Fibroblast of mammary gland (primary cell): ENCODE measurements at regions not wholly inside any gene's neighbourhood (a gene's known extent, or its start where the extent isn't known, plus 50 kb on each side); places are given as distances from the start of the nearest gene placed in this dataset.

Experiments
- DNase-seq: peaks from one replicate; pipeline ENCODE4 v3.0.0-alpha.2; 2010; ENCODE audit warnings: low read depth
- H3K4me3 ChIP-seq: 2 replicates; pipeline ENCODE4 v1.5.1; 2011; ENCODE audit warnings: low read depth, mild to moderate bottlenecking, low read length, moderate library complexity; ENCODE audit not compliant: control insufficient read depth
- TF ChIP-seq, protein P1 (sequence below): conservative IDR thresholded peaks from 2 replicates; pipeline ENCODE4 v1.5.1; 2011; ENCODE audit warnings: low read depth, low read length, inconsistent platforms; ENCODE audit not compliant: control insufficient read depth, insufficient read depth

DNA sequence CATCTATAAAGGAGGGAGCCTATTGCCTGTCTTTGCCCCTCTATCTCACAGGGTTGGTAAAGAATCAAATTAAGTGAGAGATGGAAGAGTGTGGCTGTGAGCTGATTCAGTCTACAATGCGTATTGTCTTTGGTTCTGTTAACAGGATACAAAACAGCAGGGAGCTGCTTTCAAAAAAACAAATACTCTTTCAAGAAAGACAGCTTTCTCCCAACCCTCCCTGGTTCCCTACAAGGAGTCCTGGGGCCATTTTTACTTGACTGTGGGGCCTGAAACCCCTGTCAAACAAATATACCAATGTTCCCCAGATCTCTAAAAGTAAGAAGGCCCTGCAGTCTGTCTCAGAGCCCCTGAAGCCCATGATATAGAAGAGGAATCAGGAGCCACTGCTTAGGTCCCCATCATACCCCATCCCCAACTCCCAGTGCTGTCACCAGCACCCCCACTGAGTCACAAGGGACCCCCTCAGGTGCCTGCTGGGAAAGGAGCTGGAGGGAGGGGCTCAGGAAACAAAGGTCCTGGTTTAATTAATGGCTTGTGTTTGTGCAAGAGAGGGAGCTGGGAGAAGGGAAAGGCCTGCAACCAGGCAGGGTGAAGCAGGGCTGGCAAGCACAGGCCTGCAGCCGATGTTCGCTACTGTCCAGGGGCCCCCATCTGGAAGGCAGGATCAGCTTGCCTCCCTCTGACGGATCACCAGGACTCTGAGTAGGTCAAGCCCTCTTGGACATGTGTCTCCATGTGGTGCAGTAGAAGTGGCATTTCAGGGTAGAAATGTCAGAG is 182.0 kb upstream of the GHITM start:
- H3K4me3 ChIP-seq = no peak overlapping the region
- DNase-seq = no peak
- TF ChIP-seq, protein P1, sequence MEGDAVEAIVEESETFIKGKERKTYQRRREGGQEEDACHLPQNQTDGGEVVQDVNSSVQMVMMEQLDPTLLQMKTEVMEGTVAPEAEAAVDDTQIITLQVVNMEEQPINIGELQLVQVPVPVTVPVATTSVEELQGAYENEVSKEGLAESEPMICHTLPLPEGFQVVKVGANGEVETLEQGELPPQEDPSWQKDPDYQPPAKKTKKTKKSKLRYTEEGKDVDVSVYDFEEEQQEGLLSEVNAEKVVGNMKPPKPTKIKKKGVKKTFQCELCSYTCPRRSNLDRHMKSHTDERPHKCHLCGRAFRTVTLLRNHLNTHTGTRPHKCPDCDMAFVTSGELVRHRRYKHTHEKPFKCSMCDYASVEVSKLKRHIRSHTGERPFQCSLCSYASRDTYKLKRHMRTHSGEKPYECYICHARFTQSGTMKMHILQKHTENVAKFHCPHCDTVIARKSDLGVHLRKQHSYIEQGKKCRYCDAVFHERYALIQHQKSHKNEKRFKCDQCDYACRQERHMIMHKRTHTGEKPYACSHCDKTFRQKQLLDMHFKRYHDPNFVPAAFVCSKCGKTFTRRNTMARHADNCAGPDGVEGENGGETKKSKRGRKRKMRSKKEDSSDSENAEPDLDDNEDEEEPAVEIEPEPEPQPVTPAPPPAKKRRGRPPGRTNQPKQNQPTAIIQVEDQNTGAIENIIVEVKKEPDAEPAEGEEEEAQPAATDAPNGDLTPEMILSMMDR = no peak

DNA sequence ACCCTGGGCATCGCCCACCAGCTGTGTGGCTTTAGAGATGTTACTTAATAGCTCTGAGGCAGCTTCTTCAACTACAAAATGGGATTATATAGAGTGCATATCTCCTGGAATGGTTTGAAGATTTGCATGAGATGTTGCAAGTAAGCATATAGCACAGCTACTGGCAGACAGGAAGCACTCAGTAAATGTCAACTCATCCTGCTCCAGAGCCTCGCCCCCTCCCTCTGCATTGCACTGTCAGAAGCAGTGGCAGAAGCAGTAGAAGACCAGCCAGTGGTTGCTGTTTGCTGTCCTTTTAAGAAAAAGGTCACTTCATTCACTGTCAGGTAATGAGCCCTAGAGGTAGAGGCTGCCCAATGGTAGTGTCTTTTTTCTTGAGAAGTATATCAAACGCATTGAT is 180.0 kb upstream of the GHITM start:
- TF ChIP-seq, protein P1 = no peak
- no peak overlapping the region for H3K4me3 ChIP-seq
- DNase-seq = no peak

DNA sequence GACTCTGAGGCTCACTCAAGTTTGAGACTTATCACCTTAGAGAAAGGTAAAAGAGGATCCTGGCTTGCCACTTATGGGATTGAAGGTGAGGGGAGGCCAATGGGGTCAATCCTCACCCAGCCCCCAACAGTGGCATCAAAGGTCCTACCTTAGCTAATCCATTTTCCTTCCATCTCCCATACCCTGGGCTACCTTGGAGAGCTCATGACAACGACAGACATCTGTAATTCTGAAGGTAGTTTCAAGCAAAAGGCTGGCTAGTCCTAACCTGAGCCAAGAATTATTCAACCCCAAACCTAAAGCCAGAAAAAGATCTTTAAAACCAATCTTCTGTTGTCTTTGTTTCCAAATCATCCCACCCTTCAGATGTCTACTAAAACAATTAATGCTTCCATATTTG is 179.2 kb upstream of the GHITM start:
- no peak for DNase-seq
- TF ChIP-seq, protein P1 = no peak
- H3K4me3 ChIP-seq = no peak overlapping the region

DNA sequence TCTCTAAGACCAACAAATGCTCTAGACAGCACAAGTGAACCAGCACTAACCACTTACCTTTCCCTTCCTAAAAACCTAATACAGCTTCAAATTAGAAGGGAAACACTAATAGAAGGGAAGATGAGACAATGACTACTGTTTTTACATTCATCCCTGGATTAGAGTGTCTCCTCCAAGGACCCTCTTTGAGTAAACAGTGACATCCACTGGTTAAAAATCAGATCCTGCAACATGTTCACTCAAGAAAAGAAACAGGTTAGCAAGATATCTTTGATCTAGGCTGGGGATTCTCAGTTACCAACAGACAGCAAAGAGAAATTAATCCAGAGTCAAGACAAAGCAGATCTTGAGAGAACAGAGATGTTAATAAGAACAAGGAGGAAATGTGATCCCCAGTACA is 177.7 kb upstream of the GHITM start:
- H3K4me3 ChIP-seq = no peak overlapping the region
- TF ChIP-seq, protein P1 = no peak
- no peak for DNase-seq

DNA sequence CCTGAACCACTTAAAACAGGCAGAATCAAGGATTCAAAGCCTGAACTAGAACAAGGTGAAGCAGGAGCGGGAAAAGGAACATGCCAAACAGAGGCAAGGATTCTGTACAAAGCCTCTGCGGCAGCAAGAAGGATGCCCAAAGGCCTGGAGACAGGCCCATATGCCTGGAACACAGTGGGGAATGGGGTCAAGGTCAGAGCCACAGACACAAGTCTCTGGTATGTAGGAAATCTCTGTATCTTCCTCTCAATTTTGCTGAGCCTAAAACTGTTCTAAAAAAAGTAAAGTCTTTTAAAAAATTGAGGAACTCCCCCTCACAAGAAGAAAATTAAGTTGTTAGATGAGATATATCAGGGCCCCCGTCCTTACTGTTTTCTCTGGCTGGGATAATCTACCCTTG is 175.9 kb upstream of the GHITM start:
- no peak for DNase-seq
- H3K4me3 ChIP-seq = no peak overlapping the region
- TF ChIP-seq, protein P1 = no peak

DNA sequence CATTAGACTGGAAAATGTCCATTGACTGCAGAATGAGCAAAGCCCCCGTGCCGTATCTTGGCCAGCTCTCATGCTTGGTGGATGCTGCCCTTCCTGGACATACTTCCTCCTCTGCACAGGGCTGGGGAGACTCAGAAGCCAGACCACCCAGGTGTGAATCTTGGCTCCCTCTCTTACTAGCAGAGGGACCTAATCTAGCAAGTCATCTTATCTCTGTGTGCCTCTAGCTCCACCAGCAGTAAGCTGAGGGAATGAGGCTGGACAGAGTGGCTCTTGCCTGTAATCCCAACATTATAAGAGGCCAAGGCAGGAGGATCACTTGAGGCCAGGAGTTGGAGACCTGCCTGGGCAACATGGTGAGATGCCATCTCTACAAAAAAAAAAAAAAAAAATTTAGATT is 173.8 kb upstream of the GHITM start:
- DNase-seq = no peak
- no peak overlapping the region for H3K4me3 ChIP-seq
- TF ChIP-seq, protein P1 = no peak
